HCT116 (cell line): ENCODE measurements at regions not wholly inside any gene's neighbourhood (a gene's known extent, or its start where the extent isn't known, plus 50 kb on each side); places are given as distances from the start of the nearest gene placed in this dataset.
"Not testable (repeated sequence)": the region's sequence is repeated elsewhere in the genome, so short reads cannot be mapped to it uniquely, and the experiment has no call there.

ENCODE experiments used
- ATAC-seq: fragments of 200-7000 bp; cut with Tn5 transposase; 2 replicates; pipeline ENCODE4 v1.9.1; 2020; ENCODE audit warnings: mild to moderate bottlenecking, moderate library complexity
- BruUV-seq: library from RNA; stranded (reverse); fragments of 400-500 nt; replicated peaks from 2 replicates; lab custom pipeline; 2021; lab: Mats Ljungman, UMichigan
- CTCF ChIA-PET: fragments of 300-600 bp; sonication (Branson Sonifier 250); formaldehyde crosslinking; loops from one replicate; lab custom pipeline; 2021; ENCODE audit warnings: antibody characterized with exemption; lab: Charles Lee
- POLR2A ChIA-PET: fragments of 300-600, 350-600 bp; sonication (Branson Sonifier 250); formaldehyde crosslinking; loops from one replicate; lab custom pipeline; 2021; ENCODE audit warnings: antibody characterized with exemption; lab: Charles Lee
- RAD21 ChIA-PET, 2 experiments: fragments of 300-600 bp; sonication (Branson Sonifier 250); formaldehyde crosslinking; loops; one replicate each; lab custom pipeline; 2023; ENCODE audit warnings: low total read pairs in 2 of 2; ENCODE audit not compliant: uncharacterized antibody in 2 of 2, unreplicated experiment in 2 of 2, low non-redundant PET in 1 of 2; lab: Charles Lee
- DNase-seq: peaks from one replicate; pipeline ENCODE4 v3.0.0-alpha.2; 2010; ENCODE audit warnings: low read depth, low spot score
- H2AFZ ChIP-seq: fragments of 200-600 bp; shearing (Covaris generic), sonication (generic); 2 replicates; pipeline ENCODE4 v1.6.1; 2017; ENCODE audit warnings: low read depth, mixed run types, mixed read lengths, antibody characterized with exemption, low read length; ENCODE audit not compliant: poor library complexity, severe bottlenecking
- H3K27ac ChIP-seq: 2 replicates; pipeline ENCODE4 v1.5.1; 2012; ENCODE audit warnings: low read depth, low read length
- H3K27me3 ChIP-seq: fragments of 200-600 bp; sonication (generic); 2 replicates; pipeline ENCODE4 v1.6.1; 2016; ENCODE audit warnings: mixed run types, low read length, mixed read lengths; ENCODE audit not compliant: insufficient read depth
- H3K36me3 ChIP-seq, 2 experiments: fragments of 200-500 bp in 1 of 2; fragments of 200-600 bp in 1 of 2; sonication (Bioruptor generic) in 1 of 2; sonication (generic) in 1 of 2; 2 replicates each; pipeline versions ENCODE4 v1.5.1 to v1.6.1; 2014 to 2016; ENCODE audit warnings: low read length in 2 of 2, inconsistent platforms in 1 of 2, mixed read lengths in 1 of 2, mixed run types in 1 of 2; ENCODE audit not compliant: insufficient read depth in 2 of 2, control insufficient read depth in 1 of 2
- H3K4me1 ChIP-seq, 2 experiments: fragments of 200-600 bp in 1 of 2; sonication (generic) in 1 of 2; 2 replicates each; pipeline versions ENCODE4 v1.5.1 to v1.6.1; 2012 to 2017; ENCODE audit warnings: low read length in 2 of 2, inconsistent platforms in 1 of 2, mild to moderate bottlenecking in 1 of 2, mixed read lengths in 1 of 2, mixed run types in 1 of 2, moderate library complexity in 1 of 2; ENCODE audit not compliant: insufficient read depth in 2 of 2, control insufficient read depth in 1 of 2
- H3K4me2 ChIP-seq: fragments of 200-600 bp; sonication (generic); 2 replicates; pipeline ENCODE4 v1.6.1; 2017; ENCODE audit warnings: mixed run types, low read length, mixed read lengths
- H3K4me3 ChIP-seq, 2 experiments: fragments of 200-600 bp in 1 of 2; sonication (generic) in 1 of 2; replicated peaks in 1 of 2; 2 replicates each; pipeline ENCODE4 v1.5.1; 2011 to 2016; ENCODE audit warnings: low read length in 2 of 2, control low read depth in 1 of 2, low read depth in 1 of 2, mild to moderate bottlenecking in 1 of 2, mixed read lengths in 1 of 2, mixed run types in 1 of 2
- H3K79me2 ChIP-seq: fragments of 200-600 bp; sonication (generic); 2 replicates; pipeline ENCODE4 v1.6.1; 2017; ENCODE audit warnings: mild to moderate bottlenecking, mixed run types, low read length, moderate library complexity, mixed read lengths; ENCODE audit not compliant: insufficient read depth
- H3K9ac ChIP-seq: fragments of 200-600 bp; sonication (generic); 2 replicates; pipeline ENCODE4 v1.6.1; 2016; ENCODE audit warnings: low read length, mixed read lengths
- H3K9me2 ChIP-seq: fragments of 200-600 bp; sonication (generic), shearing (Covaris generic); 2 replicates; pipeline ENCODE4 v1.6.1; 2017; ENCODE audit warnings: mixed run types, mild to moderate bottlenecking, moderate library complexity; ENCODE audit not compliant: insufficient read depth
- H3K9me3 ChIP-seq, 2 experiments: fragments of 200-500 bp in 1 of 2; fragments of 200-600 bp in 1 of 2; sonication (Bioruptor generic) in 1 of 2; sonication (generic) in 1 of 2; 2 replicates each; pipeline ENCODE4 v1.6.1; 2014 to 2017; ENCODE audit warnings: low read length in 2 of 2, mixed read lengths in 2 of 2, inconsistent platforms in 1 of 2, low read depth in 1 of 2, mild to moderate bottlenecking in 1 of 2, mixed run types in 1 of 2, moderate library complexity in 1 of 2; ENCODE audit not compliant: control insufficient read depth in 1 of 2, insufficient read depth in 1 of 2
- H4K20me1 ChIP-seq: fragments of 200-600 bp; sonication (generic), shearing (Covaris generic); 2 replicates; pipeline ENCODE4 v1.6.1; 2017; ENCODE audit warnings: mixed run types, mild to moderate bottlenecking, moderate library complexity; ENCODE audit not compliant: insufficient read depth
- CBX3 ChIP-seq: IDR thresholded peaks from 2 replicates; pipeline ENCODE4 v1.6.1; 2012; ENCODE audit warnings: low read depth
- EGR1 ChIP-seq: IDR thresholded peaks from 2 replicates; pipeline ENCODE4 v1.6.1; 2012; ENCODE audit warnings: low read depth
- EZH2phosphoT487 ChIP-seq: fragments of 200-600 bp; IDR thresholded peaks from 2 replicates; pipeline ENCODE4 v1.6.1; 2018; ENCODE audit warnings: antibody characterized with exemption, borderline replicate concordance
- FOSL1 ChIP-seq: IDR thresholded peaks from 2 replicates; pipeline ENCODE4 v1.6.1; 2012; ENCODE audit warnings: low read depth
- POLR2AphosphoS5 ChIP-seq: IDR thresholded peaks from 2 replicates; pipeline ENCODE4 v1.6.1; 2011; ENCODE audit warnings: mild to moderate bottlenecking, low read depth, low read length, moderate library complexity
- RAD21 ChIP-seq: IDR thresholded peaks from 2 replicates; pipeline ENCODE4 v1.6.1; 2012; ENCODE audit warnings: low read depth, mild to moderate bottlenecking
- REST ChIP-seq: IDR thresholded peaks from 2 replicates; pipeline ENCODE4 v1.6.1; 2012; ENCODE audit warnings: low read depth
- SP1 ChIP-seq: IDR thresholded peaks from 2 replicates; pipeline ENCODE4 v1.6.1; 2012; ENCODE audit warnings: low read depth
- TCF7L2 ChIP-seq: IDR thresholded peaks from 2 replicates; pipeline ENCODE4 v1.7.0; 2011; ENCODE audit warnings: borderline replicate concordance, inconsistent platforms; ENCODE audit not compliant: insufficient read depth, insufficient read length; ENCODE audit errors: extremely low read depth
- ZNF274 ChIP-seq: fragments of 200-500 bp; sonication (Bioruptor generic); IDR thresholded peaks from 2 replicates; pipeline ENCODE4 v1.6.1; 2014; ENCODE audit warnings: mild to moderate bottlenecking, low read depth, low read length, inconsistent platforms
- intact Hi-C: fragments of 100-400 bp; cut with micrococcal nuclease; formaldehyde crosslinking; loops from 2 replicates; pipeline ENCODE4 v1.10.0; 2022
- TF ChIP-seq, protein P1 (sequence below): IDR thresholded peaks from 2 replicates; pipeline ENCODE4 v1.6.1; 2012
- TF ChIP-seq, protein P2 (sequence below): IDR thresholded peaks from 2 replicates; pipeline ENCODE4 v1.6.1; 2011; ENCODE audit warnings: mild to moderate bottlenecking, low read length, moderate library complexity; ENCODE audit not compliant: insufficient replicate concordance; ENCODE audit errors: extremely low read depth

GRCh38 chr3:118675305-118675704, 359.3 kb downstream of the IGSF11 start:
- H4K20me1 ChIP-seq: no peaks in the 10 kb centered on the region
- no peaks in the 10 kb centered on the region for H3K36me3 ChIP-seq
- ChIA-PET CTCF (no interaction called here), RAD21 (no interaction called here)
- H2AFZ ChIP-seq: no peak overlapping the region
- ATAC-seq: no peak
- H3K4me1 ChIP-seq: no peaks in the 10 kb centered on the region
- BruUV-seq: no TSS peak
- no peak overlapping the region for H3K4me2 ChIP-seq
- no peaks in the 10 kb centered on the region for H3K27me3 ChIP-seq
- H3K9ac ChIP-seq: no peak overlapping the region
- H3K9me3 ChIP-seq: no peaks in the 10 kb centered on the region
- DNase-seq: no peak
- no peaks in the 10 kb centered on the region for H3K9me2 ChIP-seq
- intact Hi-C loops: no loop called here
- TF ChIP-seq REST (no peak), EGR1 (no peak), TCF7L2 (no peak), POLR2AphosphoS5 (no peak), CBX3 (no peak), FOSL1 (no peak), RAD21 (no peak), SP1 (no peak), ZNF274 (no peak), EZH2phosphoT487 (no peak)
- TF ChIP-seq, protein P1, sequence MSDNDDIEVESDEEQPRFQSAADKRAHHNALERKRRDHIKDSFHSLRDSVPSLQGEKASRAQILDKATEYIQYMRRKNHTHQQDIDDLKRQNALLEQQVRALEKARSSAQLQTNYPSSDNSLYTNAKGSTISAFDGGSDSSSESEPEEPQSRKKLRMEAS: no peak
- TF ChIP-seq, protein P2, sequence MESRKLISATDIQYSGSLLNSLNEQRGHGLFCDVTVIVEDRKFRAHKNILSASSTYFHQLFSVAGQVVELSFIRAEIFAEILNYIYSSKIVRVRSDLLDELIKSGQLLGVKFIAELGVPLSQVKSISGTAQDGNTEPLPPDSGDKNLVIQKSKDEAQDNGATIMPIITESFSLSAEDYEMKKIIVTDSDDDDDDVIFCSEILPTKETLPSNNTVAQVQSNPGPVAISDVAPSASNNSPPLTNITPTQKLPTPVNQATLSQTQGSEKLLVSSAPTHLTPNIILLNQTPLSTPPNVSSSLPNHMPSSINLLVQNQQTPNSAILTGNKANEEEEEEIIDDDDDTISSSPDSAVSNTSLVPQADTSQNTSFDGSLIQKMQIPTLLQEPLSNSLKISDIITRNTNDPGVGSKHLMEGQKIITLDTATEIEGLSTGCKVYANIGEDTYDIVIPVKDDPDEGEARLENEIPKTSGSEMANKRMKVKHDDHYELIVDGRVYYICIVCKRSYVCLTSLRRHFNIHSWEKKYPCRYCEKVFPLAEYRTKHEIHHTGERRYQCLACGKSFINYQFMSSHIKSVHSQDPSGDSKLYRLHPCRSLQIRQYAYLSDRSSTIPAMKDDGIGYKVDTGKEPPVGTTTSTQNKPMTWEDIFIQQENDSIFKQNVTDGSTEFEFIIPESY: no peak
- TF ChIP-seq, all 23 proteins: peak for 0
- H3K4me3 ChIP-seq: no peak overlapping the region
- H3K79me2 ChIP-seq: no peaks in the 10 kb centered on the region
- no peak overlapping the region for H3K27ac ChIP-seq
- POLR2A ChIA-PET: no interaction called here

GRCh38 chr3:118678663-118679062, 356.0 kb downstream of the IGSF11 start:
- H3K9me2 ChIP-seq, RAD21 ChIA-PET, H2AFZ ChIP-seq, H3K9me3 ChIP-seq, H3K27ac ChIP-seq, intact Hi-C loops, H3K4me3 ChIP-seq, H3K79me2 ChIP-seq, BruUV-seq, DNase-seq, H3K4me2 ChIP-seq, ATAC-seq, H3K27me3 ChIP-seq, POLR2A ChIA-PET, H3K9ac ChIP-seq, H4K20me1 ChIP-seq, CTCF ChIA-PET, H3K4me1 ChIP-seq: not testable (repeated sequence)
- peaks cover 5 to 16% of the 10 kb centered on the region in 2 experiments; a peak in 2 of 4 replicates for H3K36me3 ChIP-seq
